ENCODE measurements at regions not wholly inside any gene's neighbourhood (a gene's known extent, or its start where the extent isn't known, plus 50 kb on each side); places are given as distances from the start of the nearest gene placed in this dataset.

- Histone ChIP-seq H3K9me3 (ENCODE audit: control insufficient read depth, insufficient read depth, low read depth, low read length) (no peaks in the 10 kb centered on the region), H3K27me3 (ENCODE audit: control insufficient read depth, insufficient read depth, low read length) (no peaks in the 10 kb centered on the region), H3K4me3 (ENCODE audit: low read depth in 2 of 2, low read length in 2 of 2) (no peak overlapping the region), H3K4me1 (ENCODE audit: control insufficient read depth, insufficient read depth, low read length) (no peaks in the 10 kb centered on the region), H3K27ac (ENCODE audit: low read length) (no peak overlapping the region), H3K36me3 (ENCODE audit: control insufficient read depth, insufficient read depth, low read length) (no peaks in the 10 kb centered on the region)
- ATAC-seq, result no peak
- intact Hi-C loops (cut with micrococcal nuclease; ENCODE audit: unreplicated experiment), result no loop called here
- POLR2A ChIA-PET, result no interaction called here
- BruUV-seq (replicated peaks), result no TSS peak
- CTCF ChIA-PET, result no interaction called here
- in situ Hi-C loops (cut with HindIII; ENCODE audit: low pct_unique_long_range_greater_than_20kb, low sequenced_read_pairs), result no loop called here
- no peak for TF ChIP-seq TCF7L2 (IDR thresholded peaks at IDR 0.05; ENCODE audit: low read depth, low read length)
- TF ChIP-seq SIN3A (IDR thresholded peaks at IDR 0.05; ENCODE audit: borderline replicate concordance, insufficient read depth, low read depth, low read length), result no peak
- TF ChIP-seq CTCF (IDR thresholded peaks at IDR 0.05), result no peak
- no peak for TF ChIP-seq POLR2AphosphoS5 (IDR thresholded peaks at IDR 0.05; ENCODE audit: low read depth, low read length)
- DNase-seq (ENCODE audit: low read depth, low spot score), result no peak
Observed at GRCh38 chr1:209059376-209059775, 524.1 kb upstream of the CAMK1G start.

- DNase-seq (ENCODE audit: low read depth, low spot score) (no peak), ATAC-seq (no peak)
- ChIA-PET POLR2A (no interaction called here), CTCF (no interaction called here)
- no peaks in the 10 kb centered on the region for H3K9me3 ChIP-seq (ENCODE audit: control insufficient read depth, insufficient read depth, low read depth, low read length)
- in situ Hi-C loops (cut with HindIII; ENCODE audit: low pct_unique_long_range_greater_than_20kb, low sequenced_read_pairs), result no loop called here
- no peak overlapping the region for H3K27ac ChIP-seq (ENCODE audit: low read length)
- intact Hi-C loops (cut with micrococcal nuclease; ENCODE audit: unreplicated experiment), result no loop called here
- no TSS peak for BruUV-seq (replicated peaks)
- H3K4me3 ChIP-seq (ENCODE audit: low read depth in 2 of 2, low read length in 2 of 2), result no peak overlapping the region
- TF ChIP-seq TCF7L2 (IDR thresholded peaks at IDR 0.05; ENCODE audit: low read depth, low read length) (no peak), SIN3A (IDR thresholded peaks at IDR 0.05; ENCODE audit: borderline replicate concordance, insufficient read depth, low read depth, low read length) (no peak), CTCF (IDR thresholded peaks at IDR 0.05) (no peak), REST (IDR thresholded peaks at IDR 0.05; ENCODE audit: insufficient read depth in 1 of 2, low read depth in 2 of 2, low read length in 1 of 2) (no peak), POLR2AphosphoS5 (IDR thresholded peaks at IDR 0.05; ENCODE audit: low read depth, low read length) (no peak)
- H3K27me3 ChIP-seq (ENCODE audit: control insufficient read depth, insufficient read depth, low read length), result no peaks in the 10 kb centered on the region
- no peaks in the 10 kb centered on the region for H3K36me3 ChIP-seq (ENCODE audit: control insufficient read depth, insufficient read depth, low read length)
- no peaks in the 10 kb centered on the region for H3K4me1 ChIP-seq (ENCODE audit: control insufficient read depth, insufficient read depth, low read length)
Observed at GRCh38 chr1:209059981-209060380, 523.5 kb upstream of the CAMK1G start.
